H54 (cell line): ENCODE measurements at regions not wholly inside any gene's neighbourhood (a gene's known extent, or its start where the extent isn't known, plus 50 kb on each side); places are given as distances from the start of the nearest gene placed in this dataset.

Experiments
- DNase-seq: peaks from one replicate; pipeline ENCODE4 v3.0.0; 2011; ENCODE audit warnings: low spot score, mixed read lengths; ENCODE audit not compliant: insufficient read length
- FAIRE-seq: peaks from 3 replicates; lab custom pipeline; 2011; peaks lifted over from hg19 to GRCh38; lab: Jason Lieb, UNC
- POLR2A ChIP-seq: IDR thresholded peaks from 2 replicates; pipeline ENCODE4 v1.6.1; 2011; ENCODE audit warnings: low read depth, mild to moderate bottlenecking, low read length

- TF ChIP-seq POLR2A, result no peak
- FAIRE-seq, result no peak
- DNase-seq, result no peak
Measured at GRCh38 chr4:66687459-66687858, 857.8 kb downstream of the CENPC start.

- no peak for DNase-seq
- no peak for TF ChIP-seq POLR2A
- no peak for FAIRE-seq
Measured at GRCh38 chr4:66681962-66682361, 863.3 kb downstream of the CENPC start.

- DNase-seq (no peak), FAIRE-seq (no peak)
- TF ChIP-seq POLR2A, result no peak
Measured at GRCh38 chr4:66667249-66667648, 878.1 kb downstream of the CENPC start.

GRCh38 chr4:66662620-66663019 lies 882.7 kb downstream of the CENPC start:
- DNase-seq (no peak), FAIRE-seq (no peak)
- no peak for TF ChIP-seq POLR2A

GRCh38 chr4:66658809-66659208 lies 886.5 kb downstream of the CENPC start:
- DNase-seq, result no peak
- no peak for FAIRE-seq
- TF ChIP-seq POLR2A, result no peak

GRCh38 chr4:66655505-66655904 lies 889.8 kb downstream of the CENPC start:
- DNase-seq (no peak), FAIRE-seq (no peak)
- TF ChIP-seq POLR2A, result no peak

- FAIRE-seq (no peak), DNase-seq (no peak)
- TF ChIP-seq POLR2A, result no peak
Measured at GRCh38 chr4:66653937-66654336, 891.4 kb downstream of the CENPC start.

GRCh38 chr4:66649236-66649635 lies 896.1 kb downstream of the CENPC start:
- FAIRE-seq (no peak), DNase-seq (no peak)
- no peak for TF ChIP-seq POLR2A

- TF ChIP-seq POLR2A, result no peak
- FAIRE-seq (no peak), DNase-seq (no peak)
Measured at GRCh38 chr4:66647926-66648325, 897.4 kb downstream of the CENPC start.

GRCh38 chr4:66647476-66647875 lies 897.8 kb downstream of the CENPC start:
- no peak for TF ChIP-seq POLR2A
- FAIRE-seq, result no peak
- no peak for DNase-seq

GRCh38 chr4:66640233-66640990 lies 904.9 kb downstream of the CENPC start:
- no peak for TF ChIP-seq POLR2A
- no peak for FAIRE-seq
- no peak for DNase-seq

- FAIRE-seq, result no peak
- no peak for TF ChIP-seq POLR2A
- DNase-seq, result no peak
Measured at GRCh38 chr4:66639361-66639760, 905.9 kb downstream of the CENPC start.

GRCh38 chr4:66636349-66636748 lies 909.0 kb downstream of the CENPC start:
- no peak for DNase-seq
- TF ChIP-seq POLR2A, result no peak
- no peak for FAIRE-seq

GRCh38 chr4:66633477-66633876 lies 911.8 kb downstream of the CENPC start:
- TF ChIP-seq POLR2A, result no peak
- DNase-seq (no peak), FAIRE-seq (no peak)

- FAIRE-seq, result no peak
- TF ChIP-seq POLR2A, result no peak
- no peak for DNase-seq
Measured at GRCh38 chr4:66629927-66630326, 915.4 kb downstream of the CENPC start.
